HG02610 (cell line): ENCODE measurements at regions not wholly inside any gene's neighbourhood (a gene's known extent, or its start where the extent isn't known, plus 50 kb on each side); places are given as distances from the start of the nearest gene placed in this dataset.

Source experiments
- ATAC-seq: cut with Tn5 transposase; IDR thresholded peaks from one replicate; pipeline ENCODE4 v1.9.1; 2021; ENCODE audit warnings: mild to moderate bottlenecking, moderate library complexity; ENCODE audit not compliant: unreplicated experiment

DNA sequence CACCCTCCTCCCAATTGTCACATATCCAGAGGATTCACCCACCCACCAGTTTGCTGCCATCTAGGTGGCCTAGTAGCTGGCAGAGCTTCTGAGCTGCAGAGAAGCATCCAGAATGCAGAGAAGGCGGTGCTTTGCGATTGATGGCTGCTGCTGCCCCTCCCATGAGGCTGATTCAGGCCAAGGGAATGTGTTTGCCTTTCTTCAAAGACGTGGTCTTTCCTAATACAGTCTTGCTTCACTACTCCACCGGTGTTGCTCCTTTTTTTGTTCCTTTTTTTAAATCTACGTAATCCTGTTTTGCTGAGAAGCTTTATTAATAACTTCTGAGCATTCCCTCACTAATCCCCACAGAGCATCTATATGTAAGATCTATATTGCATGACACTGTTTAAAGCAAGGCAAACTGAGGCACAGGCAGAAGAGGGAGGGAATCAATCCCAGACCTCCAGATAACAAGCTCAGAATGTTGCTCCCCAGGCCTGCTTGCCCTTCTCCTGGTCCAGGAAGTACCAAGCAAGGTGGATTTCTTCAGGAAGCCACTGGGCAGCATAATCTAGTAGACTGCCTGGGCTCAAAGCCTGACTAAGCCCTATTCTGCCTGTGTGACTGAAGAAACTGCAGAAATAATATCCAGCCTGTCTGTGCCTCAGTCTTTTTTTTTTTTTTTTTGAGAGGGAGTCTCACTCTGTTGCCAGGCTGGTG is 275.5 kb upstream of the FMN2 start:
- ATAC-seq: no peak

DNA sequence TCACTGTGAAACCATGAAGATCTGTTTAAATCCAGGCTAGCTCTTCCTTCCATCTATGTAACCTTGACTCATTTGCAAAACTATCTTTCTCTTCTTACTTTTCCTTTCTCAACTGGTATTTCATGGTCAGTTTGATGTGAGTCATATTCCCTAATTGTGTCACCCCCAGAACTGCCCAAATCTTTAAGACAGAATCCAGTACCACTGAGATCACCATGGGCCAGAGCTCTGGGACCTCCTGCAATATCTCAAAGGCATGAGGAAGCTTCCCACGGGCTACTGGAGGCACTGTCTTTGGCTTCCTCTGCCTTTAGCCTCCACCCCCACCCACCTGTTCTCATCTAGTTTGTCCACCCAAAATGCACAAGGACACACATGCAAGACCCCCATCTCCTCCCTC is 274.4 kb upstream of the FMN2 start:
- no peak for ATAC-seq

DNA sequence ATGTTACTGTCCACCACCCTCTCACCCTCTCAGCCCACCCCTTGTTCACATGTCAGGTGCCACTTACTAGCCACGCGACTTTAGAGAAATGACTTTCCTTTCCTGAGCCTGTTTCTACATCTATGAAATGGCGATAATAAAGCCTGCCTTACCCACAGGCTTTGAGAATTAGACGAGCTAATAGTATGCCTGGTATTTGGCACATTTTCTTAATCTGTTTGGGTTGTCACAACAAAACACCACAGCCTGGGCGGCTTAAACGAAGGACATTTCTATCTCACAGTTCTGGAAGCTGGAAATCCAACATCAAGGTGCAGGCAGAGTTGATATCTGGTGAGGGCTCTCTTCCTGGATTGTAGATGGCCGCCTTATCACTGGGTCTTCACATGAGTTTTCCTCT is 273.9 kb upstream of the FMN2 start:
- no peak for ATAC-seq

DNA sequence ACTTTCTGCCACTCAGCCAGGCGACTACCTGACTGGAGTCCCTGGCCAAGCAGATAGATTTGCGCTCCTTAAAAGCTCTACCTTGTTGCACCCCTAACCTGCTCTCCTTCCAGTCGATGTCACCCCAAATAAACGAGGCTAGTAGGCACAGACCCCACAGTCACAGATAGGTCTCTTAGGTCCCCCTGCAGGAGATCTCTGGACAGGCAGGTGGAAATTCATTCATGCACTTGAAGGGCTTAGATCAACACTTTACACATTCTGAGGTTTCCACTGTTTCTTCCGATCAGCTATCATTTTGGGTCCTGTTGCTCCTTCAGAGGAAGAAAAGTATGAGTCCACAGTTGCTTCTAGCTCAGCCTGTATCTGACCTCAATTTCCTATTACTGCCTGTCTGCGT is 272.6 kb upstream of the FMN2 start:
- ATAC-seq: no peak

DNA sequence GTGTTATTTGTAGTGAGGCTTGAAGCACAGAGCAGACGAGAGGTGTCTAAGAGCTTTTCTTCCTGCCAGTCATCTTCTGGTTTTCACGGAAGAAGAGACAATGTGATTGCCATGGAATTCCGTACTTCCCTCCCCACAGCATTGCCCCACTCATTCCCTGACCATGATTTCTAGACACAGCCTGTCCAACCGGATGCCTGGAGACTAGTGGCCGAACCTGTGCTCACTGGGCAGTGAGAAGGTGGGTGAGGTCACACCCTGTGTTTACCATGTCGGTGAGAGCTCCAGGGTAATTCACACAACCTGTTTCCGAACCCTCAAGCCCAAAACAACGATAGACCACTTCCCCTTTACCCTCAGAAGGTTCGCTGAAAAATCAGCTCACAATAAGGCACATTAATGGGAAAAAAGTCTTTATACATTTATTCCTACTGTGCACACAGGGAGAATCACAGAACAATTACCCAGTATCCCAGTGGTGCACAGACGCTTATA is 271.9 kb upstream of the FMN2 start:
- ATAC-seq: no peak

DNA sequence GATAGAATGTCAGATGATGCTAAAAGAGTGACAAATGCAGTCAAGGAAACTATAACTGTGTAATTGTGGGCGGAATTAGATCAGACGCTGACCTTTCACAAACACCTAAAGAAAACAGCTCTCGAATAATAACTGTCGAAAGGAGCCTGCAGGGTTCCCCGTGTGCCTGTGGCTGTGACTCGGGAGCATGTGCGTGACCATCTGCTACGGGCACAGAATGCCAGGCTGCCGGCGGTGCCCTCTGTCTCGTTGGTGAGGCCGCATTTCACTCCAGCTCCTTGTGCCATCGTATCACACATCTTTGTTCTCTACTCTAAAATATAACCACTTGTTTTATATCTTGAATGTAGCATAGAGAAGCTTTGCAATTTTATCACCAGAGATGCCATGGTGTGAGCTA is 267.8 kb upstream of the FMN2 start:
- no peak for ATAC-seq

DNA sequence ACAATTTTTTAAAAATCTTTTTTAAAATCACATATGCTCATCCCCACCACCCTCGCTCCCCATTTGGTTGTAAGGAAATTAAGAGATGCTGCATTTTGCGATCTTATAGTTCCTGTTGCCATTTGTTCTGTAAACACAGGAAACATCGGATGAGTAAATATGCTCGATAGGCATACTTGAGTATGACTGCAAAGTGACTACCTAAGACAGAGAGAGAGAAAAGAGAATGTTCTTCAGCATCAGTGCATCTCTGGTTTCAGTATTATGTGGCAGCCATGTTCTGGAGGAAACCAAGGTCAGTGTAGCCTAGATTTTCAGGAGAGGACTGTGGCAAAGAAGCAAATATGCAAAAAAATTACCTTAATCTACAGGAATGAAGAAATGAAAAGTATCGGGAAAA is 265.5 kb upstream of the FMN2 start:
- no peak for ATAC-seq

DNA sequence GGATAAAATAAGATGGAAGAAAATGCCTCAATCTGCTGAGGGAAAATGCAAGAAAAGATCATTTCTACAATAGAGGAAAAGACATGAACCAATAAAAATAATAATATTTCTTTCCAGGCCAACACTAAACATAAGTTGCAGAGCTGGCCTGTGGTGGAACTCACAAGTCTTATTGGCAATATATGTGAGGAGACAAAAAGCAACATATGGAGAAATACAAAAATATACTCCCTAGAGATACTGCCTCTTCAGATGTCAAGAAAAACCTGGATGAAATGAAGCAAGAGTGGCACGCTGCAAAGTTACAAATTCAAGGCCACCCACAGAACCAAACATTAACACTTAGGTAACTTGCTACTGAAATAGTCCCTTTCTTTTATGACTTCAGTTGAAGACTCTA is 264.9 kb upstream of the FMN2 start:
- ATAC-seq: no peak

DNA sequence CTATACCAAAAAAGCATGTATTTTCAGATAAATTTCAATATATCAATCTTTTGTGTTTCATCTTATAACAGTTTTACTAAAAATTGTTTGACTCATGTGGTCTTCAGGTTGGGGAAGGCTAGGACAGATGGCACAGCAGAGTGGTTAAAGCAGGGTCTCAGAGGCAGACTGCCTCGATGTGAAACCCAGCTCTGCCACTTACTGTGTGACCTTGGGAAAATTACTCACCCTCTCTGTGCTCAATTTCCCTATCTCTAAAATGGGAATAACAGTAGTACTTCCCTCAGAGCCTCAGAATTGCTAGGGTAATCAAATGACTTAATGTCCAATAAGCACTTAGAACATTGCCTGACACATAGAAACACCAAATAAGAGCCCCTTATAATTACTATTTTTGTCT is 262.1 kb upstream of the FMN2 start:
- ATAC-seq: no peak

DNA sequence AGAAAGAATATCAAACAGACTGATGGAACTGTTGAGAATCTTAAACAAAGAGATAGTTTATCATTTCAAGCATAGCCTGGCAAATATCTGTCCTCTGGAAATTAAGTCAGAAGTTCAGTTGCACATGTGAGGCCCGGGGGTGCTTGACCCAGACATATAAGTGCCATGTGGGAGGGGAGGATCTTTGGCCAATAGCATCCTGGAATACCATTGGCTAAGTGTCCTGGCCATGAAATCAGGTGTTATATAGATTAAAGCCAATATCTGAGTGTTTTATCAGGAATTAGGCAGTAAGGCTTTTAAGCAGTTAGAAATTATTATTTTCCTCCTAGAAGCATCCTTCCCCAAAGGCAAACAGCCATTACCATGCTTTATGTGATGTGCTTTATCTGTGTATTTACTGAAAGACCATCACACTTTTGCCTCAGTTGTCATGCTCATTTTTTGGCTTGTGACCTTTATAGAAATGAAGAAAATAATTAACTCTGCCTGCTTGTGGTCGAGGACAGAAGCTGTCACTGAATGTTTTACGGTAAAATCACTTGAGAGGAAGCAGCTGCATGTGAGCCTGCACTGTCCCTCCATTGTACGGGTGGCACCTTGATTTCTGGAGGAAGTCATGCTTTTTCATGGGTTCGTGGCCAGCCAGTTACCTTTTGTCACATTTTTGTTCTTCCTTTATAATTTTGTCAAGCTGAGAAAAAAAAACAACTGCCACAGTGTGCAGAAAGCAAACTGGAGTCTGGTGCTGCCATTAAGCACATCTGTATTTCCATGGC is 259.9 kb upstream of the FMN2 start:
- ATAC-seq: no peak

DNA sequence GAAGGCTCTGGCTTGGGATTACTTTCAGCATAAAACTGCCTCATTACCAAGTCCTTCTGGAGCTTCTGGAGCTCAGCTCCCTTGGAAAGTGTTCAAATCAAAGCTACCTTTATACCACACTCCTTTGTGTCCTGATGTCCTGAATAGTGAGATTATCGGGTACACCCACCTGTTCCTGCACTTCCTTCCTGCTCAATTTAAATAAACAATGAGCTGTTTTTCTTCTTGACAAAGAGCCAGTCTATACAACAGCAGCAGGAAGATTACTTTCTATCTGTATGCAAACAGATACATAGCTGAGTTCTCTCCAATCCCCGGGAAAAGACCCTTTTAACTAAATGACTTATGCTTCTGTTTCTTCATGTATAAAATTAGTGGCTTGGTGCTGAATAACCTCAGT is 258.0 kb upstream of the FMN2 start:
- ATAC-seq: no peak

DNA sequence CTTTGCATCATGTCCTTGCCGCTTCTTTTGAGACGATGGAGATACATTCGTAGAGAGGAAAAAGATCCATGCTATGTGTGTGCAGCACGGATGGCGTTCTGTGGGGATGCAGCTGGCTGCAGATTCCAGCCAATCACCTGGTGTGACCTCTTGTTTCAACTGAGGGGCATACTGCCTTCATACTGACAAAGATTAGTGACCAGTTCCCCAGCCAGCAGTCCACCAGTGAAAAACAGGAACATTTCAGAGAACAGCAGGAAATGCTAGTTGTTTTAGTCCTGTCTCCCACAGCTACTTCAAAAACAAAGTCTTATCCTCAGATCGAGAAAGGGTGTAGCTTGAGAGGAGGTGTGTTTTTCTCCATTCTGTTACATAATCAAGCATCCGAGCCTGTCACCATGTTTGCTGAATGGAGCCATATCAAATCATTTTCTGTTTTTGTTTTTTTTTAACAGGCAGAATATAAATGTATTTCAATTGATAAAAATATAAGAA is 255.7 kb upstream of the FMN2 start:
- ATAC-seq: no peak

DNA sequence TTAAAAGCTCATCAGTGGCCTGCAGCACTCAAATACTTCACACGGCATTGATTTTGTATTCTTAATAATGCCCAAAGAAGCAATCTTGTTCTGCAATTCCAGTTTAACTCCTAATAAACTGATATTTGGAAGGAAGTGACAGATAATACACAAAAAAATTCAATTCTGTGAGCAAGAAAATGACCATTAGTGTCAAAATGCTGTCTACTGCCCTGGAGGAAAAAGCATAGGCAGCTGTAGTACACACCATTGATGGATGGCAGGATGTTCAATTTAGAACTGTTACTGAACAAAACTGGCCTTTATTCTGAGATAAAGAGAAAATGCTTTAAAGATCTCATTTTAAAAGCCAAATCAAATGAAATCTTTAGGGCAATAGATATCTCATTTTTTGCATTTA is 251.3 kb upstream of the FMN2 start:
- ATAC-seq: no peak

DNA sequence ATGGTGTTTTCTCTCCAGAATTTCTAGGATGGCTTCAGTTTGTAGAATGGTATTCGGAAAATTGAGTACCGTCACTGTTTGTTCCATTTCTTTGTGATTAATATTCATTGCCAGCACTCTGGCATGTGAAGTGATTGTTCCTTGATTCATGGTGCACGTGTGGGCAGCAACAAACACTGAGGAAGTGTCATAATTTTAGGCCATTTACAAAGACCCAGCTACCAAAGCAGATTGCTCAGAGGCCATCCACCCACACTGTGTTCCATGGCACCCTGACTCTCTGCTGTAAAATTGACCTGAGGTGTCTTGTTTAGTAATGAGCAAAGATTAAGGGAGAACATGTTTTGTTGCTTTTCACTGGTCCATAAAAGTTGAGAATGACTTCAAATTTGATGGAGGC is 250.9 kb upstream of the FMN2 start:
- ATAC-seq: no peak

DNA sequence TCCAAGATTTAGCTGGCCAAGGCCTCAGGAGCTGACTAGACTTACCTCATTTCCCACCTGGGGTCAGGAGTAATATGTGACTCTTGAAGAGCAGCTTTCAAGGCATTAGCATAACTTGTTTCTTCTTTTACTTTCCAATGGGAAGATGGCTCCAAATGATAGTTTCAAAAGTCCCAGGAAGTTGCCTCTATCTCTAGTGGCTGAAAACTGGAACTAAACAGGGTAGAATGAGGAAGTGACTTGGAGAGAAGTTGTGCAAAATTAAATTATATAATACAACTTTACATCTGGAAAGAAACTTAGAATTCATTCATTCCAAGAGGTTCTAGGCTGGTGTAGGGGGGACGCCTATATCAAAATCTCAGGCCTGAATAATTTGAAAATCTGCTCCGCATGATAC is 250.1 kb upstream of the FMN2 start:
- no peak for ATAC-seq

DNA sequence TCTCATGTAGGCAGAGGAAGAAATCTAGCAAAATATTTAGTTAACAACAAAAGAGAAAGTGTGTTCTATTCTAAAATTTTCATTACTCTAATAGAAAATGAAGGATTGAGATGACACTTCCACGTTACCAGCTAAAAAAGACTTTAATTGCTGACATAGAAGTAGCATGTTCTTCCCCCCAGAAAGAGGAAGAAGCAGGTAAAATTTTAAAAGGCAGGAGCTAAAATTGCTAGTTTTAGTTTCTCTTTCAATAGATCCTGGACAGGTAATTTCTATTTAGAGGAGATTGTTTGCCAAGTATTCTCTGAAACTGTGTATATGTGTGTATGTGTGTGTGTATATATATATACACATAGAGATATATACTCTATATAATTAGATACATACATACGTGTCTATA is 248.1 kb upstream of the FMN2 start:
- ATAC-seq: no peak

DNA sequence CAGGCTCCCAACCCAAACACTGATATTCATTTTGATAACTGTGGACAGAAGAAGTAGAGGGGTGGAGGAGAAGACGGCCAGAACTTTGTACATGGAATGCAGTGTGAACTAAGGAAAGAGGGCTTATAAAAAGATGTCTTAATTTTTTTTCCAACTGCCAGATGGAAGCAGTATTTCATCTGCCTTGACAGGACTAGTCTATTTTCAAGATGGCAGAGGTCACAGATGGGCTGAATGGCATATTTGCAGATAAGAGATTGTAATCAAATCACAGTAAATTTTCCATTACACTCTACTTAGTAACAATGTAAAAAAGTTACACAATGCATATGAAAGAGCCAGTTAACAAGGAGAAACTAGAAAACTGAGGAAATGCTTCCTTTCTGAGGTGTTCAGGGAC is 246.8 kb upstream of the FMN2 start:
- ATAC-seq: no peak

DNA sequence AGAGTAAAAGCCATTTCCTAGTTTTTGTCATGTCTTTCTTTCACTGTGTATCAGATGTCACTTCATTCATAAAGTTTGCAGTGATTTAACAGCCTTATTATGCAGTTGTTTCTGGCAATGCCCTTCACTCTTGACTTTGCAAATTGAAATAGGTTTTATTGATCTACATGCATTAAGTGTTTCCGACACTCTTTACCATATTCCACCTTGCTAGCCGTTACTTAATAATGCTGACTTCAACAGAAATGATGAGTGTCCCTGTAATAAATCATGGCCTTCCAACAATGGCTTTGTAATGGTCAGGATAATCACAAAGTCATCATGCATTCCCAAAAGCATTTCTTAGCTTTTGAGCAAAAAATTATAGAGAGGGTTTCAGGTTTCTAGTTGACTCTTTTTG is 236.8 kb upstream of the FMN2 start:
- ATAC-seq: no peak

DNA sequence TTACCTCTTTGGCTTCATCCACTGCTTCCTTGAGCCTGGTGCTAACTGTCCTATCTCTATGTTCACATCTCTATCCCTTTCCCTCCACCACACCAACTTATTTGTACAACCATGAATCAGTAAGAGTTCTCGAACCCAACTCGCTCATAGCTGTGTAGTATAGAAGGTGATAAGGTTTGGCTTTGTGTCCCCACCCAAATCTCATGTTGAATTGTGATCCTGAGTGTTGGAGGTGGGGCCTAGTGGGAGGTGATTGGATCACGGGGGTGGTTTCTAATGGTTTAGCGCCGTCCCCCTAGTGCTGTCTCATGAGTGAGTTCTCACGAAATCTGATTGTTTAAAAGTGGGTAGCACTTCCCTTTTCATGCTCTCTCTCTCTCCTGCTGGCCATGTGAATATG is 235.6 kb upstream of the FMN2 start:
- no peak for ATAC-seq

DNA sequence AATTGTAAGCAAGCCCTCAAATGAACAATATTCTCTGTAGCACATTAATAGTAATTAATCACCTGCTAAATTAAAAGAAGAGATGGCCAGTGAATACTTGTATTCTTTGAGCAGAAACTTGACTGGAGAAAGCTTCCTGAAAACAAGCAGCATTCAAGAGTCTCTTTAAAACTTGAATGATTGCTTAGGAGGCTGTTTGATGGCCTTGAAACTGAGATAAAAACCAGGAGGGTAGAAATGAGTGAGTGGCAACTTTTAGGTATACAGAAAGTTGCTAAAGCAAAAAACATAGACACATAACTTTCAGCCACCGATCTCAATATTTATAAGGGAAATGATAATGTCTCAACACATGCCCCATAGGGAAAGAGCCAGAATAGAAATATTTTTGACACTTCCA is 234.8 kb upstream of the FMN2 start:
- ATAC-seq: no peak

DNA sequence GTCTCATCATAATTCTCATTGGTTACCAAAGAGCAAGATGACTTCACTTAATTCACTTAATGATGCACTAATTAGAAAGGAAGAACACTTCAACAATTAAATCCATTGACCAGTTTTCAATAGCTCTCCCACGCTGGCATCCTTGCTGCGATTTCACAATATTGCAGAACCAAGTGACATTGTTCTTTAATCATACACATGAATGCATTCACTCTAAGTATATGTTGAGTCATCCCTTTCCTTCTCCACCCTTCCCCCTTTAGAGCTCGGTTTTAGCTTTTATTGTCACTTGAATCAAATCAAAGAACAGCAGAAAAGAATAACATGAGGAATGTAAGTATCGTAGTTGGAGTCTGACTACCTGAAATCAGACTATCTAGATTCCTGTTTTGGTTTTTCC is 233.6 kb upstream of the FMN2 start:
- no peak for ATAC-seq

DNA sequence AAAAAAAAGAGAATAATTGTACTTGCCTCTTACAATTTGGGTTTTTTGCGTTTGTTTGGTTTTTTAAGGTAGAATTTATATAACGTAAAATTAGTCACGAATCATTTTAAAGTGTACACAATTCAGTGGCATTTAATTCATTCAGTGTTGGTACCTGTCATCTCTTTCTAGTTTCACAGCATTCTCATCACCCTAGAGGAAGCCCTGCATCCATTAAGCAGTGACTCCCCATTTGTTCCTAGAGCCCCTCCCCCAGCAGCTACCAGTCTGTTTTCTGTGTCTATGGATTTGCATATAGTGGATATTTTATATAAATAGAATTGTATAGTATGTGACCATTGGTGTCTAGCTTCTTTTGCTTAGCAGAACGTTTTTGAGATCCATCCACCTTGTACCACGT is 233.2 kb upstream of the FMN2 start:
- no peak for ATAC-seq
